WTC11 (cell line): ENCODE measurements at regions not wholly inside any gene's neighbourhood (a gene's known extent, or its start where the extent isn't known, plus 50 kb on each side); places are given as distances from the start of the nearest gene placed in this dataset.

Source experiments
- CBFB ChIP-seq: sonication (generic); formaldehyde crosslinking; IDR thresholded peaks from 2 replicates; pipeline ENCODE4 v1.8.1; 2022; ENCODE audit warnings: mild to moderate bottlenecking, low read depth, missing genetic modification reagents
- CTCF ChIP-seq: fragments of 200-600 bp; IDR thresholded peaks from 2 replicates; pipeline ENCODE4 v1.8.0; 2022; ENCODE audit warnings: antibody characterized with exemption
- GABPB1 ChIP-seq: sonication (generic); formaldehyde crosslinking; IDR thresholded peaks from 2 replicates; pipeline ENCODE4 v1.8.1; 2023; ENCODE audit warnings: mild to moderate bottlenecking, missing genetic modification reagents
- MAX ChIP-seq: sonication (generic); formaldehyde crosslinking; IDR thresholded peaks from 2 replicates; pipeline ENCODE4 v1.8.0; 2022; ENCODE audit warnings: mild to moderate bottlenecking, missing genetic modification reagents
- NR2C2 ChIP-seq: sonication (generic); formaldehyde crosslinking; IDR thresholded peaks from 2 replicates; pipeline ENCODE4 v1.8.0; 2022; ENCODE audit warnings: mild to moderate bottlenecking, missing genetic modification reagents
- RELA ChIP-seq: sonication (generic); formaldehyde crosslinking; IDR thresholded peaks from 2 replicates; pipeline ENCODE4 v1.8.1; 2022; ENCODE audit warnings: missing genetic modification reagents, mild to moderate bottlenecking, borderline replicate concordance
- SMAD4 ChIP-seq: sonication (generic); formaldehyde crosslinking; IDR thresholded peaks from 2 replicates; pipeline ENCODE4 v1.8.0; 2022; ENCODE audit warnings: mild to moderate bottlenecking, missing genetic modification reagents
- TEAD4 ChIP-seq: sonication (generic); formaldehyde crosslinking; IDR thresholded peaks from 2 replicates; pipeline ENCODE4 v1.8.0; 2022; ENCODE audit warnings: mild to moderate bottlenecking, missing genetic modification reagents
- ZNF121 ChIP-seq: sonication (generic); formaldehyde crosslinking; IDR thresholded peaks from 2 replicates; pipeline ENCODE4 v1.8.0; 2023; ENCODE audit warnings: missing genetic modification reagents
- ZNF138 ChIP-seq: sonication (generic); formaldehyde crosslinking; conservative IDR thresholded peaks from 2 replicates; pipeline ENCODE4 v1.8.1; 2022; ENCODE audit warnings: mild to moderate bottlenecking, moderate library complexity, missing genetic modification reagents

GRCh38 chr10:10903620-10904019, 114.1 kb upstream of the CELF2 start:
- TF ChIP-seq ZNF138 (CRISPR knock-in tag) (no peak), RELA (no peak), CTCF (no peak), NR2C2 (CRISPR knock-in tag) (no peak), GABPB1 (CRISPR knock-in tag) (no peak), SMAD4 (no peak), MAX (CRISPR knock-in tag) (no peak), TEAD4 (CRISPR knock-in tag) (no peak), CBFB (CRISPR knock-in tag) (no peak), ZNF121 (CRISPR knock-in tag) (no peak)
